NCI-H1092 treated with DMSO at 0.1 percent for 48 hours (cell line): ENCODE measurements at regions not wholly inside any gene's neighbourhood (a gene's known extent, or its start where the extent isn't known, plus 50 kb on each side); places are given as distances from the start of the nearest gene placed in this dataset.
"Not testable (repeated sequence)": the region's sequence is repeated elsewhere in the genome, so short reads cannot be mapped to it uniquely, and the experiment has no call there.

Experiments used
- DNase-seq: peaks from one replicate; lab custom pipeline; 2025; lab: John Stamatoyannopoulos, UW

GRCh38 chr2:123816203-123816602 is 208.9 kb upstream of the CNTNAP5 start:
- DNase-seq = no peak

DNA sequence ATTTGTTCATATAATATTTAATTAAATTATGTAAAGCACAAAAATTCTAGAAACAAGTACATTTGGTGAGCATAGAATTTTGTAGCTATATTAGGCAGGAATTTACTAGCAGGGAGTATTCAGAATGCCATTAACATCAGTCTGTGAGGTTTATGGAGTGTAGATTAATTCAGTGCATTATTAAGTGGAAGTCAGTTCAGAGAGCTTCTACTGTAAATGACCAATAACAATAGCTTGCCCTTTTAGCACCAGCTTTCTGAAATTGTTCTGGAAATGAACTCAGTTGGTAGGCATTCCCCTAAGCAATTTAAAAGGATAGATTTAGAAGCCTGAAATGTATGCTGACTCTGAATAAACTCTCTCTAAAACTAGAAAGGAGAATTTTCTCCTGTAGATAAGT is 208.2 kb upstream of the CNTNAP5 start:
- DNase-seq = no peak

DNA sequence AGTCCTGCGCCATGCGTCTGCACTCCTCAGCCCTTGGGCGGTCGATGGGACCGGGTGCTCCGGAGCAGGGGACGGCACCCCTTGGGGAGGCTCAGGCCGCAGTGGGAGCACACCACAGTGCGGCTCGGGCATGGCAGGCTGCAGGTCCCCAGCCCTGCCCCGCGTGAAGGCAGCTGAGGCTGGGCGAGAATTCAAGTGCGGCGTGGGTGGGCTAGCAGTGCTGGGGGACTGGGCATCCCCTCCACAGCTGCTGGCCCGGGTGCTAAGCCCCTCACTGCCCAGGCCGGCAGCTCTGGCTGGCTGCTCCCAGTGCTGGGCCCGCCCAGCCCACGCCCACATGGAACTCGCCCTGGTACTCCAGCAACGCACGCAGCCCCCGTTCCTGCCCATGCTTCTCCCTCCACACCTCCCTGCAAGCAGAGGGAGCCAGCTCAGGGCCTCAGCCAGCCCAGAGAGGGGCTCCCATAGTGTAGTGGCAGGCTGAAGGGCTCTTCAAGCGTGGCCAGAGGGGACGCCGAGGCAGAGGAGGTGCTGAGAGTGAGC is 198.3 kb upstream of the CNTNAP5 start:
- no peak for DNase-seq

GRCh38 chr2:123839326-123839725 is 185.8 kb upstream of the CNTNAP5 start:
- DNase-seq = no peak

DNA sequence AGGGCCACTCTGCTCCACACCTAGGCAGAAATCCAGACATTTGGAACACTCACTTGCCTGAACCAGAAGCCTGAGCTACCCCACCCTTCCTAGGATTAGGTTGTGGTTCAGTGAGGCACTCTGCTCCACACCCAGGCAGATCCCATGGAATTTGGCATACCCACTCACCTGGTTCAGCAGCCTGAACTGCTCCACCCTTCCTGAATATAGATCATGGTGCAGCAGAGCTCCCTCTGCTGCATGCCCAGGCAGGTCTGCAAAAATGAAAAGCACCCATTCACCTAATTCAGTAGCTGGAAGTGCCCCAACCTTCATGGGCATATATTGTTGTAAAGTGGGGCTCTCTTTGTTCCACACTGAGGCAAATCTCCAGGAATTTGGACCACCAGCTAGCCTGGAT is 185.1 kb upstream of the CNTNAP5 start:
- DNase-seq = no peak

DNA sequence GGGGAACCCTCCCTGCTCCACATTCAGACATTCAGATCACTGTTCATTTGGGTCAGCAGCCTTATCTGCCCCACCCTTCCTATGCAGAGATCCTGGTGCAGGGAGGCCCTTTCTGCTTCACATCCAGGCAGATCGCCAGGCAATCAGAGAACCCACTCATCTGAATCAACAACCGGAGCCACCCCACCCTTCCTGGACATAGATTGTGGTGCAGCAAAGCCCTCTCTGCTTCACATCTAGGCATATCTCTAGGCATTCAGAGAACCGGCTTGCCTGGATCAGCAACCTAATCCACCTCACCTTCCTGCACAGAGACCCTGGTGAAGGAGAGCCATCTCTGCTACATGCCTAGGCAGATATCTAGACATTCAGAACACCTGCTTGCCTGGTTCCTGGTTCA is 184.5 kb upstream of the CNTNAP5 start:
- no peak for DNase-seq

GRCh38 chr2:123851281-123851680 is 173.8 kb upstream of the CNTNAP5 start:
- DNase-seq = no peak

GRCh38 chr2:123853161-123853560 is 171.9 kb upstream of the CNTNAP5 start:
- DNase-seq = no peak

GRCh38 chr2:123859031-123859430 is 166.1 kb upstream of the CNTNAP5 start:
- not testable (repeated sequence) for DNase-seq

GRCh38 chr2:123864416-123864815 is 160.7 kb upstream of the CNTNAP5 start:
- DNase-seq = no peak

GRCh38 chr2:123870206-123870880 is 154.7 kb upstream of the CNTNAP5 start:
- DNase-seq = no peak

- DNase-seq = no peak
Observed at GRCh38 chr2:123870881-123871276, 154.2 kb upstream of the CNTNAP5 start.

DNA sequence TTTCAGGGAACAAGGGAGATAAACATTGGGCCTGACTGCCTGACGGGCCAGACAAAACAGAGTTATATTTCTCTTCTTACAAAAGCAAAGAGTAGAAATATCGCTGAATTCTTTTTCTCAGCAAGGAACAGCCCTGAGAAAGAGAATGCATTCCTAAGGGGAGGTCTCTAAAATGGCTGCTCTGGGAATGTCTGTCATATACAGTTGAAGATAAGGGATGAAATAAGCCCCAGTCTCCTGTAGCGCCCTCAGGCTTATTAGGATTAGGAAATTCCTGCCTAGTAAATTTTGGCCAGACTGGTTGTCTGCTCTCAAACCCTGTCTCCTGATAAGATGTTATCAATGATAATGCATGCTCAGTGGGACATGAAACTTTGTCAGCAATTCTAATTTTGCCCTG is 134.9 kb upstream of the CNTNAP5 start:
- no peak for DNase-seq

DNA sequence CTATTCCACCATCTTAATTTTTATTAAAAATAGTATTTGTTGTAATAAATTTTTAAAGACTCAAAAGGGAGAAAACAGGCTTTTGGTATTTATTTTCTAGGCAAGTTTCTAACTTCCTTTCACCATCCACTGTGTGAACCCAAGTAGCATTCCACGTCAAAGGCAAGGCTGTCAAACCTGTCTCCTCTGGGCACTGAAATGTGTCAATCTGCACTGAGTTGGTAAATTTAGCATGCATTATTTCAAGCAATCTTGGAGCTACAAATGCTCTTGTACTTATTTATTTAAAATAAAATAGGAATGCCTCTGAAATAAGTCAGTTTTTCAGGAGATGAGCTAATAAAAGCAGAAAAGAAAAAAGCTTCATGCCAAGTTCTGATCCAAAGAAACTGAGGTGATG is 130.9 kb upstream of the CNTNAP5 start:
- no peak for DNase-seq

DNA sequence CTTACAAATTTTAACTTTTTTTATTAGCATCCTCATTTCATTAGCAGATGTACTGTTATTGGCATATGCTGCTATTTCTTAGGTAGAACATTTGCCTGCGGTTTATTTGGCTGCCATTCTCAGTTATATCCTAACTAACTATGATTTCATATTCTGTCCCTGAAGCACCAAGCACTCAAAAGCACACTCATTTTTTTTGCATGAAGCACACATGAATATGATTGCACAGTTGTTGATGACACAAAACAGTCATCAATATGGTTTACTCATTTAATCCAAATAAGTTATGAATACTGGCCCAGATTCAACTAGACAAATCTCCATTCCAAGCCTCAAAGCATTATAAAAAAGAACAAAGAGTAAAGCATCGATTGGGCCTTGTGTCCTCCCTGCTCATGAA is 129.4 kb upstream of the CNTNAP5 start:
- no peak for DNase-seq

GRCh38 chr2:123901256-123901655 is 123.8 kb upstream of the CNTNAP5 start:
- no peak for DNase-seq

GRCh38 chr2:123906361-123906760 is 118.7 kb upstream of the CNTNAP5 start:
- DNase-seq = no peak

GRCh38 chr2:123908522-123908921 is 116.6 kb upstream of the CNTNAP5 start:
- no peak for DNase-seq

DNA sequence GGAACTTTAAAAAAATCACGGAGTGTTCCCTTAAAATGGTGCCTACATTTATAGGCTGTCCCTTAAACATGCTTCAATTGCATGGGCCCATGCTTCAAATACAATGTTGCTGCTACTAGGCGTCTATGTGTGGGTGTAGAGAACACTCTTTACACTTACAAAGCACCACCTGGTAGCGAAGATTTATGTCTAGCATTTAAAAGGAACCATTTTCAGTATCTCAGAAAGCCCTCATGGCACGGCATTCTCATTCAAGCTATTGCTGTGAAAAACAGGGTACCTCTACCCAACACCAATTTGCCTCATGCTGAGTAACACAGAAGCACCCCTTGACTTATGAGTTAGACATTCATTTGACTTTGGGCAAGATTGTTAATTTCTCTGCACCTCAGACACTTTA is 112.9 kb upstream of the CNTNAP5 start:
- no peak for DNase-seq

DNA sequence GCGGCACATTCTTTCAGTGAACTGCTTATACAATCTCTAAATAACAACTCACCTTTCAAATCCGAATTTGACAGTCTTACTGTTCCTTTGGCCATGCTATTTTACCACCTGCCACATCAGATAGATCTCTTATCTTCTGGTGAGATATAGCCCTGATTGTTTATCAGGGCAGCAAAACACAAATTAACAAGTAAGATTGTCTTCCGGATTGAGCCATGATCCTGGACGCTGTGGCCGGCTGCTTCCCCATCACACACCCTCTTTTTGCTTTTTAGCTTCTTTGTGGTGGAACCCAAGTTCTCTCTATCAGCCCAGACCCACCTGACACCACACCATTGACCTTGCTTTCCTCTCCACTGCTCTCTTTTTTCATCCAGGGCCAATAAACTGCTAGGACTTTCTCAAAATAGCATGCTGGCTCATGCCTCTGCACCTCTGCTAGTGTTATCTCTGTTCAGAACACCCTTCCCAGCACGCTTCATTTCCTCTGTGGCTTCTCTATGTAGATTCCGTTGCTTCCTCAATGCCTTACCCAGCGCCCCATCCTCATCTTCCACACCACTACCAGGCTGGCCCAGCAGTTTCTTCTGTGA is 111.8 kb upstream of the CNTNAP5 start:
- no peak for DNase-seq

DNA sequence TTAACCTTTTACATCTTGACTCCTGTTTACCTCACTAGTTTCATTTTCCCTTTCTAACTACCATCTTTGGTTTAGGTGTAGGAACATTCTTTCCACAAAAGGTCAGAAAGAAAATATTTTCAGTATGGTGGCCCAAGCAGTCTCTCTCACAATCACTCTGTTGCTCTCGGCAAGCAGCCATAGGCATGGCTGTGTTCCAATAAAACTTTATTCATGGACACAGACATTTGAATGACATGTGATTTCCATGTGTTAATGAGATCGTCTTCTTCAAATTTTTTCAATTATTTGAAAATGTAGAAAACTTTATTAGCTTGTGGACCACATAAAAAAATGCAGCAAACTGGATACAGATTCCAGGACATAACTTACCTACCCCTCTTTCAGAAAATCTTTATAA is 109.7 kb upstream of the CNTNAP5 start:
- DNase-seq = no peak

- DNase-seq = no peak
Observed at GRCh38 chr2:123916051-123916450, 109.0 kb upstream of the CNTNAP5 start.

GRCh38 chr2:123916531-123916930 is 108.6 kb upstream of the CNTNAP5 start:
- peak; percentile 41 for DNase-seq

- DNase-seq = no peak
Observed at GRCh38 chr2:123917241-123917640, 107.8 kb upstream of the CNTNAP5 start.
